SK-N-SH (cell line): ENCODE measurements at regions not wholly inside any gene's neighbourhood (a gene's known extent, or its start where the extent isn't known, plus 50 kb on each side); places are given as distances from the start of the nearest gene placed in this dataset.

Source experiments
- CTCF ChIA-PET: fragments of 300-600, 350-600 bp; formaldehyde crosslinking; extraction: SDS; loops from one replicate; lab custom pipeline; 2021; lab: Yijun Ruan, JAX
- POLR2A ChIA-PET: fragments of 350-600 bp; sonication (Branson Sonifier 250); formaldehyde crosslinking; extraction: SDS; loops from one replicate; lab custom pipeline; 2020; ENCODE audit warnings: antibody characterized with exemption, inconsistent platforms; lab: Yijun Ruan, JAX
- DNase-seq: peaks from one replicate; pipeline ENCODE4 v3.0.0; 2012
- H2AFZ ChIP-seq: fragments of 200-600 bp; sonication (generic); 2 replicates; pipeline ENCODE4 v1.8.1; 2016; ENCODE audit warnings: antibody characterized with exemption, mild to moderate bottlenecking, low read depth
- H3F3A ChIP-seq: fragments of 200-600 bp; sonication (generic); replicated peaks from 2 replicates; pipeline ENCODE3; 2016; ENCODE audit warnings: antibody characterized with exemption, mild to moderate bottlenecking; ENCODE audit not compliant: insufficient read depth
- H3K27ac ChIP-seq, 2 experiments: fragments of 200-500 bp in 1 of 2; fragments of 200-600 bp in 1 of 2; sonication (Bioruptor generic) in 1 of 2; sonication (generic), shearing (Covaris generic) in 1 of 2; 2 replicates each; pipeline versions ENCODE4 v1.5.1 to v1.6.1; 2014 to 2016; ENCODE audit warnings: low read depth in 2 of 2, inconsistent platforms in 1 of 2, low read length in 1 of 2, mild to moderate bottlenecking in 1 of 2, mixed read lengths in 1 of 2
- H3K27me3 ChIP-seq: fragments of 200-600 bp; sonication (generic), shearing (Covaris generic); 2 replicates; pipeline ENCODE4 v1.6.1; 2016; ENCODE audit warnings: mixed run types; ENCODE audit not compliant: insufficient read depth
- H3K36me3 ChIP-seq, 2 experiments: fragments of 200-500 bp in 1 of 2; fragments of 200-600 bp in 1 of 2; sonication (Bioruptor generic) in 1 of 2; sonication (generic) in 1 of 2; replicated peaks in 1 of 2; 2 replicates each; pipeline versions ENCODE3 to v1.5.1; 2014 to 2016; ENCODE audit warnings: low read length in 1 of 2, mild to moderate bottlenecking in 1 of 2; ENCODE audit not compliant: insufficient read depth in 2 of 2, control insufficient read depth in 1 of 2
- H3K4me1 ChIP-seq, 2 experiments: fragments of 200-500 bp in 1 of 2; fragments of 200-600 bp in 1 of 2; sonication (Bioruptor generic) in 1 of 2; sonication (generic), shearing (Covaris generic) in 1 of 2; 2 replicates each; pipeline versions ENCODE4 v1.5.1 to v1.6.1; 2014 to 2016; ENCODE audit warnings: low read depth in 1 of 2, low read length in 1 of 2, mixed run types in 1 of 2; ENCODE audit not compliant: insufficient read depth in 2 of 2, control insufficient read depth in 1 of 2
- H3K4me2 ChIP-seq: fragments of 200-600 bp; sonication (generic), shearing (Covaris generic); 2 replicates; pipeline ENCODE4 v1.6.1; 2017; ENCODE audit warnings: mixed run types
- H3K4me3 ChIP-seq, 2 experiments: fragments of 200-500 bp in 1 of 2; fragments of 200-600 bp in 1 of 2; sonication (Bioruptor generic) in 1 of 2; sonication (generic), shearing (Covaris generic) in 1 of 2; 2 replicates each; pipeline versions ENCODE4 v1.5.1 to v1.8.1; 2014 to 2016; ENCODE audit warnings: low read depth in 2 of 2, inconsistent platforms in 1 of 2, low read length in 1 of 2, mild to moderate bottlenecking in 1 of 2, mixed read lengths in 1 of 2, moderate library complexity in 1 of 2
- H3K79me2 ChIP-seq: fragments of 200-600 bp; sonication (generic); 2 replicates; pipeline ENCODE4 v1.8.1; 2017; ENCODE audit warnings: mild to moderate bottlenecking; ENCODE audit not compliant: insufficient read depth
- H3K9ac ChIP-seq: fragments of 200-600 bp; sonication (generic); 2 replicates; pipeline ENCODE4 v1.6.1; 2017; ENCODE audit warnings: mixed run types
- H3K9me2 ChIP-seq: fragments of 200-600 bp; sonication (generic); 2 replicates; pipeline ENCODE4 v1.6.1; 2017; ENCODE audit warnings: mixed run types
- H3K9me3 ChIP-seq: fragments of 200-600 bp; sonication (generic); 2 replicates; pipeline ENCODE4 v1.6.1; 2017; ENCODE audit warnings: mixed run types, mild to moderate bottlenecking, moderate library complexity
- H4K20me1 ChIP-seq: fragments of 200-600 bp; sonication (generic); 2 replicates; pipeline ENCODE4 v1.6.1; 2017; ENCODE audit warnings: mild to moderate bottlenecking, mixed run types; ENCODE audit not compliant: insufficient read depth
- CHD2 ChIP-seq: fragments of 150-350 bp; IDR thresholded peaks from 2 replicates; pipeline ENCODE4 v1.6.1; 2018; ENCODE audit warnings: low read length; ENCODE audit not compliant: partially characterized antibody
- EP300 ChIP-seq, 2 experiments: IDR thresholded peaks; 2 replicates each; pipeline versions ENCODE4 v1.4.0 to v1.6.1; 2012; ENCODE audit warnings: borderline replicate concordance in 1 of 2, low read depth in 1 of 2, low read length in 1 of 2
- EZH2phosphoT487 ChIP-seq: fragments of 200-600 bp; sonication (generic); IDR thresholded peaks from 2 replicates; pipeline ENCODE4 v1.6.1; 2017; ENCODE audit warnings: low read depth, mixed run types, mild to moderate bottlenecking, antibody characterized with exemption, moderate library complexity, borderline replicate concordance
- FOSL2 ChIP-seq: IDR thresholded peaks from 2 replicates; pipeline ENCODE4 v1.4.0; 2012; ENCODE audit warnings: low read depth, mild to moderate bottlenecking, moderate library complexity, borderline replicate concordance
- GABPA ChIP-seq: IDR thresholded peaks from 2 replicates; pipeline ENCODE4 v1.4.0; 2012; ENCODE audit warnings: low read depth, mild to moderate bottlenecking
- GATA2 ChIP-seq: sonication (generic); formaldehyde crosslinking; IDR thresholded peaks from 2 replicates; pipeline ENCODE4 v1.5.0; 2020; ENCODE audit warnings: mild to moderate bottlenecking, missing genetic modification reagents
- JUND ChIP-seq: IDR thresholded peaks from 2 replicates; pipeline ENCODE4 v1.4.0; 2012
- MXI1 ChIP-seq: IDR thresholded peaks from 2 replicates; pipeline ENCODE4 v1.6.1; 2012; ENCODE audit warnings: mild to moderate bottlenecking, low read depth, low read length, improper control_type of control experiment
- NFIC ChIP-seq: IDR thresholded peaks from 2 replicates; pipeline ENCODE4 v1.4.0; 2012; ENCODE audit warnings: borderline replicate concordance
- POLR2AphosphoS5 ChIP-seq: IDR thresholded peaks from 2 replicates; pipeline ENCODE4 v1.6.1; 2012; ENCODE audit warnings: low read depth, low read length
- RAD21 ChIP-seq: IDR thresholded peaks from 2 replicates; pipeline ENCODE4 v1.6.1; 2012; ENCODE audit warnings: mild to moderate bottlenecking, low read length
- RCOR1 ChIP-seq: fragments of 150-350 bp; IDR thresholded peaks from 2 replicates; pipeline ENCODE4 v1.6.1; 2017; ENCODE audit warnings: antibody characterized with exemption, low read length
- RFX5 ChIP-seq: IDR thresholded peaks from 2 replicates; pipeline ENCODE4 v1.6.1; 2012; ENCODE audit warnings: mild to moderate bottlenecking, improper control_type of control experiment, low read length
- TAF1 ChIP-seq: IDR thresholded peaks from 2 replicates; pipeline ENCODE4 v1.6.1; 2012; ENCODE audit warnings: low read depth, mild to moderate bottlenecking, low read length, moderate library complexity, borderline replicate concordance
- TEAD4 ChIP-seq: IDR thresholded peaks from 2 replicates; pipeline ENCODE4 v1.4.0; 2012; ENCODE audit warnings: mild to moderate bottlenecking, borderline replicate concordance; ENCODE audit not compliant: insufficient read depth
- WGBS: methylation state at CpG from one replicate; pipeline ENCODE4 v1.1.6; 2017; ENCODE audit warnings: low lambda C conversion rate; 5-methylcytosine and 5-hydroxymethylcytosine counted together
- TF ChIP-seq, protein P1 (sequence below): IDR thresholded peaks from 2 replicates; pipeline ENCODE4; 2012
- TF ChIP-seq, protein P2 (sequence below): fragments of 150-350 bp; IDR thresholded peaks from 2 replicates; pipeline ENCODE4 v1.6.1; 2016; ENCODE audit warnings: mild to moderate bottlenecking, low read depth, low read length

DNA sequence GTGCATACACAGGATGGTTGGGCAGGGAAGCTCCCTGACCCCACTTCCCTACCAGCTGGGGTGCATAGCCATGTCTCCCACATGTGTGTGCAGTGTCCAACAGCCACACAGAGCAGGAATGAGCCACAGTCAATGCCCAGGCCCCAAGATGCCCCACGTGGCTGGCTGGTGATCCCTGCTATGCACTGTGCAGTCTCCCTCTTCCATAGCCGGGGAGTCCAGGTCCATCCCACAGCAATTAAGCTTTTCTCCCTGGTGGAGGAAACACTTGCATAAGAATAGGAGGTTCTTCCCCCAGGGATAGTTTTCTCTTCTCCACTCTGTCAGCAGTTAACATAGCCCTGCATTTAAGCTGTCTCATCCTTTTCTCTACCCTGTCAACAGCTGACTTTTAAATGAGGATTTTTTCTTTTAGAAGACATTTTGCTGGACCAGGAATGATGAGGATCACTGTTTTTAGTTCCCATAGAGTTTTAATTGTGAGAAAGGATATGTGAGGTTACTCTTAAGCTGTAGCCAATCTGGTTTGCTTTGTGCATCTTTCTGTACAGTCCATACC lies 396.5 kb upstream of the VWC2 start:
- POLR2A ChIA-PET = no interaction called here
- DNase-seq = no peak
- TF ChIP-seq TAF1 (no peak), FOSL2 (no peak), POLR2AphosphoS5 (no peak), MXI1 (no peak), JUND (no peak), CHD2 (no peak), GABPA (no peak), NFIC (no peak)
- TF ChIP-seq, all 33 proteins: peak for 0
- Histone ChIP-seq H4K20me1 (no peaks in the 10 kb centered on the region), H3K4me3 (no peak overlapping the region), H3K27me3 (no peaks in the 10 kb centered on the region), H3K27ac (no peak overlapping the region), H3K9me3 (0 out of 2 replicates have a peak, but pooled peaks cover 6% of the 10 kb centered on the region), H3K79me2 (no peaks in the 10 kb centered on the region), H3K4me1 (no peaks in the 10 kb centered on the region), H3F3A (no peaks in the 10 kb centered on the region), H2AFZ (no peak overlapping the region), H3K9ac (no peak overlapping the region), H3K9me2 (no peaks in the 10 kb centered on the region; the same call in 1 of the 2 replicates), H3K36me3 (no peaks in the 10 kb centered on the region), H3K4me2 (no peak overlapping the region)
- WGBS = 0% methylated on average over 2 of the region's 2 CpGs
- CTCF ChIA-PET = interaction anchor here (0.6 kb wide), 1 partner anchor 16 kb away, joined by 3 read pairs; no protein-coding TSS in a partner anchor

DNA sequence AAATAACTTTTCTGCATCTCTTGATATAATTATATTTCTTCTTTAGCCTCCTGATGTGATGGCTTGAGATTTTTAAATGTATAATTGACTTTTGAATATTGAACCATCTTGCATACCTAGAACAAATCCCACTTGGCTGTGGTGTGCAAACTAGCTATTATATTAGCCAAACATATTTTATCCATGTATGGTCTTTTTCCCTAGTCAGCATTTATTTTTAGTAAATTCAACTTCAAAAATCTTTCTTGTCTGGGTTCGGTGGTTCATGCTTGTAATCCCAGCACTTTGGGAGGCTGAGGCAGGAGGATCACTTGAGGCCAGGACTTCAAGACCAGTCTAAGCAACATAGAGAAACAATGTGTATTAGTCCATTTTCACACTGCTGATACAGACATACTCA lies 386.6 kb upstream of the VWC2 start:
- no peaks in the 10 kb centered on the region for H3K79me2 ChIP-seq
- H3K9me2 ChIP-seq = no peaks in the 10 kb centered on the region
- DNase-seq = no peak
- no peak overlapping the region for H3K4me3 ChIP-seq
- no peaks in the 10 kb centered on the region for H3K27me3 ChIP-seq
- TF ChIP-seq, protein P1, sequence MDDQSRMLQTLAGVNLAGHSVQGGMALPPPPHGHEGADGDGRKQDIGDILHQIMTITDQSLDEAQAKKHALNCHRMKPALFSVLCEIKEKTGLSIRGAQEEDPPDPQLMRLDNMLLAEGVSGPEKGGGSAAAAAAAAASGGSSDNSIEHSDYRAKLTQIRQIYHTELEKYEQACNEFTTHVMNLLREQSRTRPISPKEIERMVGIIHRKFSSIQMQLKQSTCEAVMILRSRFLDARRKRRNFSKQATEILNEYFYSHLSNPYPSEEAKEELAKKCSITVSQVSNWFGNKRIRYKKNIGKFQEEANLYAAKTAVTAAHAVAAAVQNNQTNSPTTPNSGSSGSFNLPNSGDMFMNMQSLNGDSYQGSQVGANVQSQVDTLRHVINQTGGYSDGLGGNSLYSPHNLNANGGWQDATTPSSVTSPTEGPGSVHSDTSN = no peak
- TF ChIP-seq RCOR1 (no peak), TAF1 (no peak), RAD21 (no peak), RFX5 (no peak), TEAD4 (no peak), EZH2phosphoT487 (no peak), EP300 (IDR thresholded peaks at IDR 0.05; ENCODE audit: borderline replicate concordance in 1 of 2, low read depth in 1 of 2, low read length in 1 of 2) (no peak), GATA2 (no peak), POLR2AphosphoS5 (no peak)
- TF ChIP-seq, protein P2, sequence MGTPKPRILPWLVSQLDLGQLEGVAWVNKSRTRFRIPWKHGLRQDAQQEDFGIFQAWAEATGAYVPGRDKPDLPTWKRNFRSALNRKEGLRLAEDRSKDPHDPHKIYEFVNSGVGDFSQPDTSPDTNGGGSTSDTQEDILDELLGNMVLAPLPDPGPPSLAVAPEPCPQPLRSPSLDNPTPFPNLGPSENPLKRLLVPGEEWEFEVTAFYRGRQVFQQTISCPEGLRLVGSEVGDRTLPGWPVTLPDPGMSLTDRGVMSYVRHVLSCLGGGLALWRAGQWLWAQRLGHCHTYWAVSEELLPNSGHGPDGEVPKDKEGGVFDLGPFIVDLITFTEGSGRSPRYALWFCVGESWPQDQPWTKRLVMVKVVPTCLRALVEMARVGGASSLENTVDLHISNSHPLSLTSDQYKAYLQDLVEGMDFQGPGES = no peak
- POLR2A ChIA-PET = no interaction called here
- H2AFZ ChIP-seq = no peak overlapping the region
- CTCF ChIA-PET = no interaction called here
- no peak overlapping the region for H3K4me2 ChIP-seq
- no peaks in the 10 kb centered on the region for H4K20me1 ChIP-seq
- WGBS = 0% methylated on average over 1 of the region's 1 CpG
- H3K36me3 ChIP-seq = no peaks in the 10 kb centered on the region
- no peaks in the 10 kb centered on the region for H3F3A ChIP-seq
- H3K9me3 ChIP-seq = no peaks in the 10 kb centered on the region
- H3K9ac ChIP-seq = no peak overlapping the region
- no peak overlapping the region for H3K27ac ChIP-seq
- no peaks in the 10 kb centered on the region for H3K4me1 ChIP-seq
